Mesodermal cell (in vitro differentiated cells): ENCODE measurements at regions not wholly inside any gene's neighbourhood (a gene's known extent, or its start where the extent isn't known, plus 50 kb on each side); places are given as distances from the start of the nearest gene placed in this dataset.

Experiments used
- H3K27ac ChIP-seq: 2 replicates; pipeline ENCODE4 v1.7.0; 2013; ENCODE audit warnings: mild to moderate bottlenecking, low read depth, low read length, moderate library complexity; ENCODE audit not compliant: severe bottlenecking
- H3K36me3 ChIP-seq: 2 replicates; pipeline ENCODE4 v1.7.1; 2013; ENCODE audit warnings: mild to moderate bottlenecking, low read length, moderate library complexity; ENCODE audit not compliant: control insufficient read depth, insufficient read depth
- H3K4me1 ChIP-seq: one replicate; pipeline ENCODE4 v1.7.1; 2013; ENCODE audit warnings: mild to moderate bottlenecking, low read length; ENCODE audit not compliant: insufficient read depth, control insufficient read depth, poor library complexity, severe bottlenecking
- H3K4me3 ChIP-seq: 2 replicates; pipeline ENCODE4 v1.7.0; 2013; ENCODE audit warnings: low read length, control low read depth, mild to moderate bottlenecking; ENCODE audit not compliant: insufficient read depth, poor library complexity, severe bottlenecking; ENCODE audit errors: extremely low read depth
- H3K9me3 ChIP-seq: 2 replicates; pipeline ENCODE4 v1.7.1; 2013; ENCODE audit warnings: mild to moderate bottlenecking, low read length, moderate library complexity; ENCODE audit not compliant: control insufficient read depth
- WGBS, 2 experiments: methylation state at CpG; one replicate each; pipeline ENCODE4 v1.1.5; 2013; ENCODE audit warnings: missing lambda C conversion rate in 2 of 2; ENCODE audit not compliant: insufficient coverage in 2 of 2; 5-methylcytosine and 5-hydroxymethylcytosine counted together

DNA sequence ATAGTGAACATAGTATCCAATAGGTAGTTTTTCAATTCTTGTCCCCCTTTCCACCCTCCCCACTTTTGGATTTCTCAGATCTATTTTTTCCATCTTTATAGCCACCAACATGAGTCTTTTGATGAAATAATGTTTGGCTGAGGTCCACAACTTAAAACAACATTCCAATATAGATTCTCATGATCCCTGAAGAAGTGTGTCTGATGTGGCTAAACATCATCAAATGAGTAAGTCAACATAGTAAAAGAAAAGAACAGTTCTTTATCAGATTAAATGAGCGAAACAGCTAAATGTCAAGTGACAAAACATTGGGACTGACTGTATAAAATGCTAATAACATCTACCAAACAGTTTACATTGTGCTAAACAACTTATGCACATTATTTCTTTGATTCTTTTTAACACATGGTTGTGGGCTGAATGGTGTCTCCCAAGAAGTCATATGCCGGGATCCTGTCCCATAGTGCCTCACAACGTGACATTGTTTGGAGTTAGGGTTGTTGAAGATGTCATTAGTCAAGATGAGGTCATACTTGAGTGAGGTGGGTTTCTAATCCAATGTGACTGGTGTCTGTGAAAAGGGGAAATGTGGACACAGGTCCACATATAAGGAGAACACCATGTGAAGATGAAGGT lies 453.6 kb downstream of the LTN1 start:
- Histone ChIP-seq H3K36me3 (no peaks in the 10 kb centered on the region), H3K9me3 (no peaks in the 10 kb centered on the region), H3K27ac (no peak overlapping the region), H3K4me1 (no peaks in the 10 kb centered on the region), H3K4me3 (no peak overlapping the region)
- 93 to 96% methylated on average over 2 to 3 of the region's 3 CpGs for WGBS, 2 experiments

DNA sequence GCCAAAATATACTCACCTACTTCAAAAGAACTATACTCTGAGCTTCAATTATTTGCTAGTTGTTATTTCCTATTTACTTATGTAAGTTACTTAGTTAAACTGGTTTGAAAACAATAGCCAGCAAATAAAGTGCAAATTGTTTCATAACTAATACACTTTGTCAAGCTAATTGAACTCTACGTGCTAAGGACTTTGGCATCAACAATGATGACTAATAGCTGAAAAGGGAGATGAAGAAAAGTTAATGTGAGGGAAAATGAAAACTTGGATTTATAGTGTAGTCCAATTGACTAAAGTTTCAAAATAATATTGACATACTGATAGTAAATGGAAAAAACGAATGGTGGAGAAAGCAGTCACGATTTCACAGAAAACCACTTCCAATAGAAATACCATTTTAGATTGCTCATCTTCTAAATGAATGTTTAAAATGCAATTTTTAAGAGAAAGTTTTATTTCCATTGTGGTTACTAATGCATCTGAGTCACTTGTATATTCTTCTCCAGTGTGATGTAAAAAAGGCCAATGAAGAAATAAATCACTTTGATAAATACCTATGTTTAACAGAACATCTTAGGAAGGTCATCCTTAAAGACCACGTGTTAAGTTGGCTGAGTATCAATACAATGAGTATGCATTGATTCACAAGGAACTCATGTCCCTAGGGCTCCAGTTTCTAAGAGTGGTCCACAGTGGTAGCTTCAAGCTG lies 455.2 kb downstream of the LTN1 start:
- no peak overlapping the region for H3K4me3 ChIP-seq
- WGBS, 2 experiments, result 100% methylated on average over 1 of the region's 4 CpGs
- no peak overlapping the region for H3K27ac ChIP-seq
- no peaks in the 10 kb centered on the region for H3K36me3 ChIP-seq
- H3K9me3 ChIP-seq, result no peaks in the 10 kb centered on the region
- no peaks in the 10 kb centered on the region for H3K4me1 ChIP-seq

DNA sequence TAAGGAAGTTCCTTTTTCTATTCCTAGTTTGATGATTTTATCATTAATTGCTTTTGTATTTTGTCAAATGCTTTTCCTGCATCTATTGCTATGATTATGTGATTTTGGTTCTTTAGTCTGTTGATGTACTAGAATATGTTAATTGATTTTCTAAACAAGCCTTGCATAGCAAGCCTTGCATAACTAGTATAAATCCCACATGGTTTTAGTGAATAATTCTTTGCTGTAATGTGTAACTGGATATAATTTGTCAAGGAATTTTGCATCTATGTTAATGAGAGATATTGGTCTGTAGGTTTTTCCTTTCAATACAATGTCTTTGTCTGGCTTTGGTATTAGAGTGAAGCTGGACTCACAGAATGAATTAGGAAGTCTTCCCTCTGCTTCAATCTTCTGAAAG lies 460.2 kb downstream of the LTN1 start:
- Histone ChIP-seq H3K36me3 (no peaks in the 10 kb centered on the region), H3K27ac (no peak overlapping the region), H3K9me3 (no peaks in the 10 kb centered on the region), H3K4me3 (no peak overlapping the region), H3K4me1 (no peaks in the 10 kb centered on the region)

DNA sequence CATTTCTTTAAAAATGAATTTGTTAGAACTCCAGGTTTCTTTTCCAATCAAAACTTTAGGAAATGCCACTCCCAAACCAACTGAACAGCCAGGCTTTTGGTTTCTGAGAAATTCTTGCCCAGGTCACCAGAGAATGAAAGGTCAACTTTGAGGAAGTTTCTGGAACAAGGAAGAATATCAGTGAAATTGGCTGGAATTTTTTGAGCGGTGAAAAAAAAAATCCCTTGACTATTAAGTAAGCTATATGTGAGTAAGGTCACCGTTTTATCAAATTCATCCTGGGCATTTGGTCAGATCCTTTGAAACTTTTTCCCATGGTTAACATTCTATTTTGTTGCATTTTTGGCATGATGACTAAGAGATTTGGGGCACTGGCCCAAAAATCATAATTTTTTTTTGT lies 469.3 kb downstream of the LTN1 start:
- no peak overlapping the region for H3K4me3 ChIP-seq
- no peak overlapping the region for H3K27ac ChIP-seq
- WGBS, 2 experiments, result 83% methylated on average over 1 of the region's 2 CpGs; no CpG with 5 or more reads in 1 of the 2 experiments
- H3K36me3 ChIP-seq, result no peaks in the 10 kb centered on the region
- no peaks in the 10 kb centered on the region for H3K9me3 ChIP-seq
- no peaks in the 10 kb centered on the region for H3K4me1 ChIP-seq

DNA sequence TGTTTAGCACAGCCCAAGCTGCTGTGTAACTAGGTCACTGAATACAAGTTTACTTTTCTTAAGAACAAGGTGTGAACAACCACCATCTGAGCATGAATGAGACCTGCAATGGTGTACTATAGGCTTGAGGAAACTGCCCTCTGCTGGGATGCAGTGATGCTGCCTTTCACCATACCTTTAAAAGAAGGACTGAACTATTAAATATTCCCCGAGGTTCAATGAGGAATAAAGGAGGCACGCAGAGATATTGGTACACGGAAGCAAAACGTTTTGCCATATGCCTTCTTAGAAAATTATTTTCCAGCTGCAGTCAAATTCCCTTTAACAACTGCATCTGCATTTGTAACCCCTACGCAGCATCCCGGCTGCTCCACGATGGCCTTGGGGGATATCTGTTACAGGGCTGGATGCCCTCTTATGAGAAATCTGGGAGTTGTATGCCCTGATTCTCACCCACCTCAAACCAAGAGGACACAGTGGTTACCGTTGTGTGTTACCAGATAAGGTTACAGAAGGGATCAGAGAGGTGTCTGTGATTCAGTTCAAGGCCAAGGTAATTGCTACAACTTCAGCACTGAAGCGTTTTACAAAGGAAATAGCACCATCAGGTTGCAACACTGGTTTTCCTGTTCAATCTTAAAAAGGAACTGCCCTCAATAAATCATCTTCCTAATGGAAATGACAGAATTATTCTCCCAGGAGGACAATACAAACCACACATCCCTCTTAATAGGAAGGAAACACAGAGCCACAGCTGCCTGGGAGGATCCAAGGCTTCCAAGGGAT lies 470.5 kb downstream of the LTN1 start:
- Histone ChIP-seq H3K36me3 (no peaks in the 10 kb centered on the region), H3K4me3 (no peak overlapping the region), H3K9me3 (no peaks in the 10 kb centered on the region), H3K4me1 (no peaks in the 10 kb centered on the region), H3K27ac (no peak overlapping the region)
- WGBS, 2 experiments, result 67 to 78% methylated on average over 6 to 7 of the region's 9 CpGs

DNA sequence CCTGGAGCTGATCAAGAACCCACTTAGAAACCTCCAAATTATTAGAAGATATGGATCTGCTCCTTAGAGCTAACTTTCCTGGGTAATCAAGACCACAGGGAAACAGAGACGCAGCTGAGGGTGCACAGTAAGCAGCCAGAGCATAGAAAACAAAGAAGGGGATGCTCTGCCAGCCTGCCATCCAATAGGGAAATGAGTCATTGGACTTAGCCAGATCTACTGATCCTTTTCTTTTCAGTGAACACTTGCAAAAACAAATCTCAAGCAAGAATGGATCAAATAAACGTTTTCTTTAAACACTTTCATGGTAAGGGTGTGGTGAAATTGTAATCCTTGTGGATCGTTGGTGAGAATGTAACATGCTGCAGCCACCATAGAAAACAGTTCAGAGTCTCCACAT lies 474.0 kb downstream of the LTN1 start:
- Histone ChIP-seq H3K9me3 (no peaks in the 10 kb centered on the region), H3K4me3 (no peak overlapping the region), H3K36me3 (no peaks in the 10 kb centered on the region), H3K27ac (no peak overlapping the region), H3K4me1 (no peaks in the 10 kb centered on the region)
- WGBS, 2 experiments, result 63% methylated on average over 1 of the region's 3 CpGs; no CpG with 5 or more reads in 1 of the 2 experiments

DNA sequence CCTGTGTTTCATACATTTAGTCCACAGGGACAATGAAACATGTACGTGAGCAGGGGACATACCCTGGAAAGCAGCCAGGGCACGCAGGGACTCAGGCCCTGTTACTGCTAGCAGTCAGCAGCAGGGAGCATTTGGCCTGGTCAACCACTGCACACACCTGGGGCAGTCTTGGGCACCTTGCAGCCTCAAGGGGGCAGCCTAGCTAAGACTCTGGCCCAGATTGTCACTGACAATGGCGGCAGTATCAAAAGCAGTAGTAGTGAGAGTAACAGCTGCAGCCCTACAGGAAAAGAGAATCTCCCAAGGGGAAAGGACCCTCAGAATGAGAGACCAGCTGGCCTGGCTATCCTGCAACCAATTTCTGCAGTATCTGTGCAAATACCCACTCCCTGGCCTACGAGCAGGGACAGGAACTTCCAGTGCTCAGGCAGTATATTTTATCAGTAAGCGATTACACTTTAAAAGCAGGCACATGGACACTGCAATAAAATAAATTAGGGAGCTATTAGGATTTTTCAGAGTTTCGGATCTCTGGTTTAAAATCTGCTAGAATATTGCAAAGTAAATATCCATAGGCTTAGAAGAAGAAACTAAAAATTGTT lies 475.6 kb downstream of the LTN1 start:
- Histone ChIP-seq H3K9me3 (no peaks in the 10 kb centered on the region), H3K4me3 (no peak overlapping the region), H3K4me1 (no peaks in the 10 kb centered on the region), H3K27ac (no peak overlapping the region), H3K36me3 (no peaks in the 10 kb centered on the region)
- 51 to 55% methylated on average over 3 to 6 of the region's 6 CpGs for WGBS, 2 experiments

DNA sequence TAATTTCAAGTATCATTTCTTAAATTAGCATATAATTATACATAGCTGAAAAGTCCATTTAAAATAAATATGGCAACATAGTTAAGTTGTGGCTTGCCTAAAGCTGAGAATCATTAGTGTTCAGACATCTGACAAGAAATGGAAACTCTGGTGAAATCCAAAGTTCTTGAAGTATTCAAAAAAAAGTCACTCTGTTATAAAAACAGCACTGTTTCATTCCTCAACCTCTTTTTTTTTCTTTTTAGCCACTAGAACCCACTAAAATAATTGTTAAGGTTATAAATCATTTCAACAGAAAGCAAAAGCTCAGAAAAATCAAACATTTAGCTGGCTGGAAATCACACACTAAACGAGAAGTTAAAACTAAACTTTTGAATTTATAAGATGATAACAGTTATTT lies 476.7 kb downstream of the LTN1 start:
- no CpG with 5 or more reads among the region's 1 CpG for WGBS, 2 experiments
- H3K4me1 ChIP-seq, result no peaks in the 10 kb centered on the region
- no peak overlapping the region for H3K4me3 ChIP-seq
- no peaks in the 10 kb centered on the region for H3K9me3 ChIP-seq
- no peaks in the 10 kb centered on the region for H3K36me3 ChIP-seq
- H3K27ac ChIP-seq, result no peak overlapping the region

DNA sequence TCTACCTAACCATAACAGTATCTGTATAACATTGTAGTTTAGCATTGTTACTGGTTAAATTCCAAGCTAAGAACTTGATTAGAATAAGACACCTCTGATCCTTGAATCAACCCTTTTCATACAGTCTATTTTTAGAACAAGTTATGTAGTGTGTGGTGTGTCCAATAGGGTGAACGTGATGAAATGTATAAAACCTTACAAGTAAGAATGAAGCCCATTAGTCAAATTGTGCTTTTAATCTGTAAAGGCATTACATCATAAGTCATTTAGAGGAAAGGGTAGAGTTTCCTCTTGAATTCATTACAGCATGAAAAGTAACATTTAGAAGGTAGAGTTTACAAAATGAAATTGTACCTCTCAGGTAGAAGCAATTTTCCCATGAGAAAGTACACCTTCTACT lies 479.2 kb downstream of the LTN1 start:
- no peaks in the 10 kb centered on the region for H3K36me3 ChIP-seq
- H3K27ac ChIP-seq, result no peak overlapping the region
- WGBS, 2 experiments, result no CpG with 5 or more reads among the region's 1 CpG
- H3K4me3 ChIP-seq, result no peak overlapping the region
- H3K4me1 ChIP-seq, result no peaks in the 10 kb centered on the region
- no peaks in the 10 kb centered on the region for H3K9me3 ChIP-seq

DNA sequence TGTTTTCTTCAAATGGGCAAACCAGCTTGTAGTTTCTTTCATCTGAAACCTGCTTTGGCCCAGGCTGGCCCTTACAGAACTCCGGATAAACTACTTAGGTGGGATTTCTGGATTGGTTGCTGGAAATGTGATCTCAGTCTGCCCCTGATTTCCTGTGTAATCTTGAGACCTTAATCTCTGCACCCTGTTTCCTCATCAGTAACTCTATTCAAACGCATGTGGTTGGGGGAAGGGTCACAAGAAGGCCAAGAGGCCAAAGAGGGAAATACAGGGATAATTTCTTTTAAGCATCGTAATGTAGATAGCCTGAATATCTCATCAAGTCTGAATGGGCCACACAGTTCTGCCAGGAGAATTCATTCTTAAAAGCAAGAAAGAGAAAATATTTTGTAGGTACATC lies 483.6 kb downstream of the LTN1 start:
- no peaks in the 10 kb centered on the region for H3K36me3 ChIP-seq

More for the DNA sequence above, 483.6 kb downstream of the LTN1 start:
- Histone ChIP-seq H3K4me3 (no peak overlapping the region), H3K9me3 (peaks cover 6% of the 10 kb centered on the region), H3K4me1 (no peaks in the 10 kb centered on the region), H3K27ac (no peak overlapping the region)
- 75 to 100% methylated on average over 1 to 2 of the region's 3 CpGs for WGBS, 2 experiments
